H1 (cell line): ENCODE measurements at regions not wholly inside any gene's neighbourhood (a gene's known extent, or its start where the extent isn't known, plus 50 kb on each side); places are given as distances from the start of the nearest gene placed in this dataset.

Source experiments
- CTCF ChIA-PET: fragments of 300-600 bp; sonication (Branson Sonifier 250); formaldehyde crosslinking; loops from one replicate; lab custom pipeline; 2021; ENCODE audit not compliant: partially characterized antibody; lab: Charles Lee
- POLR2A ChIA-PET: fragments of 300-600 bp; sonication (Branson Sonifier 250); formaldehyde crosslinking; loops from one replicate; lab custom pipeline; 2021; ENCODE audit warnings: inconsistent platforms; ENCODE audit not compliant: partially characterized antibody; lab: Charles Lee
- DNase-seq, 2 experiments: peaks; one replicate each; pipeline versions ENCODE4 v3.0.0 to v3.0.0-alpha.2; 2010 to 2022; ENCODE audit warnings: low spot score in 2 of 2, low read depth in 1 of 2, mixed read lengths in 1 of 2
- FAIRE-seq: peaks from 2 replicates; lab custom pipeline; 2011; peaks lifted over from hg19 to GRCh38; lab: Jason Lieb, UNC
- H2AFZ ChIP-seq: 2 replicates; pipeline ENCODE4 v1.8.1; 2012; ENCODE audit warnings: low read length, inconsistent platforms
- H2AK5ac ChIP-seq: 2 replicates; pipeline ENCODE4 v1.6.1; 2013; ENCODE audit warnings: low read depth, low read length
- H2BK120ac ChIP-seq: replicated peaks from 2 replicates; pipeline ENCODE3; 2013; ENCODE audit warnings: low read depth, low read length, inconsistent platforms
- H2BK12ac ChIP-seq: 2 replicates; pipeline ENCODE4 v1.6.1; 2013; ENCODE audit warnings: low read depth, low read length
- H2BK15ac ChIP-seq: 2 replicates; pipeline ENCODE4 v1.6.1; 2013; ENCODE audit warnings: low read length
- H2BK20ac ChIP-seq: 2 replicates; pipeline ENCODE4 v1.6.1; 2013; ENCODE audit warnings: low read length
- H2BK5ac ChIP-seq: 2 replicates; pipeline ENCODE4 v1.6.1; 2013; ENCODE audit warnings: low read depth, low read length
- H3K14ac ChIP-seq: 2 replicates; pipeline ENCODE4 v1.6.1; 2013; ENCODE audit warnings: inconsistent platforms; ENCODE audit not compliant: insufficient read length
- H3K18ac ChIP-seq: 2 replicates; pipeline ENCODE4 v1.6.1; 2013; ENCODE audit warnings: low read length; ENCODE audit errors: extremely low read depth
- H3K23ac ChIP-seq: 2 replicates; pipeline ENCODE4 v1.6.1; 2013; ENCODE audit warnings: inconsistent platforms; ENCODE audit not compliant: insufficient read length
- H3K23me2 ChIP-seq: 2 replicates; pipeline ENCODE4 v1.6.1; 2013; ENCODE audit warnings: low read depth, low read length
- H3K27ac ChIP-seq: 2 replicates; pipeline ENCODE4 v1.6.1; 2011; ENCODE audit warnings: low read depth, low read length, inconsistent platforms
- H3K27me3 ChIP-seq, 4 experiments: replicated peaks in 1 of 4; 1 replicate in 1 of 4; 2 replicates in 3 of 4; pipeline versions ENCODE4 v1.6.1 to v1.8.1; 2011 to 2013; ENCODE audit warnings: low read length in 3 of 4, mild to moderate bottlenecking in 3 of 4, inconsistent platforms in 2 of 4, mixed read lengths in 2 of 4, moderate library complexity in 1 of 4; ENCODE audit not compliant: control insufficient read depth in 3 of 4, insufficient read depth in 3 of 4; ENCODE audit errors: extremely low read depth in 1 of 4
- H3K36me3 ChIP-seq, 4 experiments: 2 replicates each; pipeline versions ENCODE4 v1.6.1 to v1.8.1; 2011 to 2013; ENCODE audit warnings: mild to moderate bottlenecking in 4 of 4, low read length in 3 of 4, moderate library complexity in 2 of 4, control low read depth in 1 of 4, inconsistent platforms in 1 of 4; ENCODE audit not compliant: insufficient read depth in 4 of 4, control insufficient read depth in 2 of 4
- H3K4ac ChIP-seq: replicated peaks from 2 replicates; pipeline ENCODE3; 2013; ENCODE audit warnings: low read length, low read depth, mixed read lengths, inconsistent platforms; ENCODE audit not compliant: insufficient read length
- H3K4me1 ChIP-seq, 4 experiments: replicated peaks in 1 of 4; 1 replicate in 1 of 4; 2 replicates in 3 of 4; pipeline versions ENCODE4 v1.6.1 to v1.8.1; 2011 to 2013; ENCODE audit warnings: low read length in 3 of 4, inconsistent platforms in 2 of 4, mixed read lengths in 1 of 4; ENCODE audit not compliant: insufficient read depth in 4 of 4, control insufficient read depth in 3 of 4
- H3K4me2 ChIP-seq, 2 experiments: 2 replicates each; pipeline versions ENCODE4 v1.6.1 to v1.8.1; 2011 to 2013; ENCODE audit warnings: low read depth in 2 of 2, low read length in 2 of 2, control low read depth in 1 of 2, inconsistent platforms in 1 of 2, mild to moderate bottlenecking in 1 of 2; ENCODE audit not compliant: insufficient read depth in 1 of 2
- H3K4me3 ChIP-seq, 4 experiments: fragments of 200-600, 300-600 bp in 1 of 4; sonication (generic), shearing (Covaris generic), sonication (Bioruptor Twin) in 1 of 4; 2 replicates each; pipeline versions ENCODE4 v1.5.1 to v1.8.1; 2011 to 2016; ENCODE audit warnings: low read length in 4 of 4, low read depth in 3 of 4, control low read depth in 2 of 4, inconsistent platforms in 2 of 4, mild to moderate bottlenecking in 2 of 4, mixed read lengths in 1 of 4, moderate library complexity in 1 of 4; ENCODE audit not compliant: insufficient read depth in 2 of 4; ENCODE audit errors: extremely low read depth in 1 of 4
- H3K56ac ChIP-seq: replicated peaks from 2 replicates; pipeline ENCODE3; 2013; ENCODE audit warnings: low read depth, mild to moderate bottlenecking, mixed read lengths, low read length, inconsistent platforms; ENCODE audit not compliant: insufficient read length
- H3K79me1 ChIP-seq: 2 replicates; pipeline ENCODE4 v1.6.1; 2013; ENCODE audit warnings: low read depth, low read length, control low read depth
- H3K79me2 ChIP-seq, 2 experiments: 2 replicates each; pipeline versions ENCODE4 v1.6.1 to v1.8.1; 2012 to 2013; ENCODE audit warnings: low read length in 2 of 2, mild to moderate bottlenecking in 2 of 2, inconsistent platforms in 1 of 2; ENCODE audit not compliant: insufficient read depth in 2 of 2, control insufficient read depth in 1 of 2
- H3K9ac ChIP-seq, 4 experiments: replicated peaks in 1 of 4; 1 replicate in 1 of 4; 2 replicates in 3 of 4; pipeline versions ENCODE4 v1.6.1 to v1.8.1; 2011 to 2013; ENCODE audit warnings: low read depth in 3 of 4, low read length in 3 of 4, control low read depth in 2 of 4, mild to moderate bottlenecking in 2 of 4, moderate library complexity in 2 of 4, inconsistent platforms in 1 of 4; ENCODE audit errors: extremely low read depth in 1 of 4
- H3K9me3 ChIP-seq, 2 experiments: 2 replicates each; pipeline versions ENCODE4 v1.6.1 to v1.8.1; 2012 to 2013; ENCODE audit warnings: mild to moderate bottlenecking in 2 of 2, moderate library complexity in 2 of 2, control low read depth in 1 of 2, inconsistent platforms in 1 of 2, low read depth in 1 of 2, low read length in 1 of 2, mixed read lengths in 1 of 2; ENCODE audit not compliant: insufficient read depth in 2 of 2
- H4K20me1 ChIP-seq, 2 experiments: replicated peaks in 1 of 2; 2 replicates each; pipeline versions ENCODE3 to v1.8.1; 2011 to 2013; ENCODE audit warnings: inconsistent platforms in 2 of 2, low read length in 2 of 2, mild to moderate bottlenecking in 1 of 2; ENCODE audit not compliant: insufficient read depth in 2 of 2, control insufficient read depth in 1 of 2
- H4K5ac ChIP-seq: 2 replicates; pipeline ENCODE4 v1.6.1; 2013; ENCODE audit warnings: low read length, low read depth, mixed read lengths, inconsistent platforms; ENCODE audit not compliant: insufficient read length
- H4K8ac ChIP-seq: 2 replicates; pipeline ENCODE4 v1.8.0; 2013; ENCODE audit warnings: mild to moderate bottlenecking, moderate library complexity, low read length, inconsistent platforms; ENCODE audit not compliant: insufficient read depth; ENCODE audit errors: extremely low read depth
- H4K91ac ChIP-seq: replicated peaks from 2 replicates; pipeline ENCODE3; 2013; ENCODE audit warnings: low read length, mixed read lengths, inconsistent platforms; ENCODE audit not compliant: insufficient read length
- RNF2 ChIP-seq: fragments of 200-900, 300-1000 bp; sonication (generic); IDR thresholded peaks from 2 replicates; pipeline ENCODE4 v1.7.1; 2016; ENCODE audit warnings: borderline replicate concordance, low read depth, mild to moderate bottlenecking, antibody characterized with exemption, low read length; ENCODE audit not compliant: poor library complexity, severe bottlenecking; ENCODE audit errors: missing control alignments
- WGBS, 2 experiments: shearing (Covaris generic) in 1 of 2; methylation state at CpG; one replicate each; pipeline versions ENCODE4 v1.1.6 to v1.1.7; 2013 to 2015; ENCODE audit warnings: low lambda C conversion rate in 2 of 2, mixed read lengths in 2 of 2, inconsistent platforms in 1 of 2, low coverage in 1 of 2, missing lambda C conversion rate in 1 of 2; ENCODE audit not compliant: insufficient replicate concordance in 2 of 2, insufficient coverage in 1 of 2, insufficient read length in 1 of 2; ENCODE audit errors: extremely low coverage in 1 of 2, missing lambda C conversion rate in 1 of 2; 5-methylcytosine and 5-hydroxymethylcytosine counted together

GRCh38 chr1:96922181-96922580 is 200.6 kb downstream of the PTBP2 start:
- Histone ChIP-seq H3K4me3 (no peak overlapping the region), H2BK120ac (no peak overlapping the region), H3K9ac (no peak overlapping the region), H3K9me3 (peaks cover 0 to 2% of the 10 kb centered on the region in 2 experiments; a peak in 1 of 4 replicates), H3K23me2 (no peaks in the 10 kb centered on the region; the same call in 1 of the 2 replicates), H4K8ac (no peak overlapping the region), H2BK20ac (no peak overlapping the region), H3K23ac (no peak overlapping the region), H3K4me1 (no peaks in the 10 kb centered on the region), H4K91ac (no peak overlapping the region), H2BK12ac (no peak overlapping the region), H2AK5ac (no peak overlapping the region), H4K5ac (no peak overlapping the region), H3K79me1 (no peaks in the 10 kb centered on the region), H3K56ac (no peak overlapping the region), H4K20me1 (no peaks in the 10 kb centered on the region), H2AFZ (no peak overlapping the region), H3K79me2 (no peaks in the 10 kb centered on the region), H3K14ac (no peak overlapping the region), H3K27me3 (no peaks in the 10 kb centered on the region), H3K4ac (no peak overlapping the region), H3K4me2 (no peak overlapping the region), H3K18ac (no peak overlapping the region), H3K36me3 (no peaks in the 10 kb centered on the region), H3K27ac (no peak overlapping the region), H2BK5ac (no peak overlapping the region), H2BK15ac (no peak overlapping the region)
- CTCF ChIA-PET: interaction anchor here (1.1 to 1.9 kb wide), 2 partner anchors 10 to 77 kb away, joined by 3 to 6 read pairs; no protein-coding TSS in a partner anchor
- no peak for FAIRE-seq
- DNase-seq: no peak
- WGBS, 2 experiments: 83% methylated on average over 1 of the region's 1 CpG; no CpG with 5 or more reads in 1 of the 2 experiments
- TF ChIP-seq RNF2: no peak
- POLR2A ChIA-PET: no interaction called here
